GM10266 (cell line): ENCODE measurements at regions not wholly inside any gene's neighbourhood (a gene's known extent, or its start where the extent isn't known, plus 50 kb on each side); places are given as distances from the start of the nearest gene placed in this dataset.

Experiments
- DNase-seq: peaks from one replicate; pipeline ENCODE4 v3.0.0; 2012; ENCODE audit errors: extremely low spot score
- CTCF ChIP-seq: IDR thresholded peaks from 2 replicates; pipeline ENCODE4 v1.5.1; 2012; ENCODE audit warnings: mild to moderate bottlenecking, low read depth; ENCODE audit not compliant: control insufficient read depth, insufficient read depth; ENCODE audit errors: missing control alignments

- no peak for TF ChIP-seq CTCF
- no peak for DNase-seq
Measured at GRCh38 chr9:108600896-108601295, 254.9 kb downstream of the ACTL7B start.

- TF ChIP-seq CTCF = no peak
- no peak for DNase-seq
Measured at GRCh38 chr9:108599571-108599970, 256.2 kb downstream of the ACTL7B start.

GRCh38 chr9:108591121-108591520 lies 264.7 kb downstream of the ACTL7B start:
- DNase-seq = no peak
- no peak for TF ChIP-seq CTCF

GRCh38 chr9:108588246-108588645 lies 267.5 kb downstream of the ACTL7B start:
- no peak for DNase-seq
- TF ChIP-seq CTCF = no peak

GRCh38 chr9:108586471-108587139 lies 269.2 kb downstream of the ACTL7B start:
- no peak for TF ChIP-seq CTCF
- no peak for DNase-seq

GRCh38 chr9:108584860-108585259 lies 270.9 kb downstream of the ACTL7B start:
- no peak for TF ChIP-seq CTCF

GRCh38 chr9:108582726-108583125 lies 273.1 kb downstream of the ACTL7B start:
- TF ChIP-seq CTCF = no peak
- DNase-seq = no peak

More at GRCh38 chr9:108584860-108585259, 270.9 kb downstream of the ACTL7B start:
- no peak for DNase-seq
